HG02870 (cell line): ENCODE measurements at regions not wholly inside any gene's neighbourhood (a gene's known extent, or its start where the extent isn't known, plus 50 kb on each side); places are given as distances from the start of the nearest gene placed in this dataset.
"Not testable (repeated sequence)": the region's sequence is repeated elsewhere in the genome, so short reads cannot be mapped to it uniquely, and the experiment has no call there.

Source experiments
- ATAC-seq: cut with Tn5 transposase; IDR thresholded peaks from one replicate; pipeline ENCODE4 v1.9.1; 2021; ENCODE audit warnings: mild to moderate bottlenecking, moderate library complexity; ENCODE audit not compliant: unreplicated experiment

DNA sequence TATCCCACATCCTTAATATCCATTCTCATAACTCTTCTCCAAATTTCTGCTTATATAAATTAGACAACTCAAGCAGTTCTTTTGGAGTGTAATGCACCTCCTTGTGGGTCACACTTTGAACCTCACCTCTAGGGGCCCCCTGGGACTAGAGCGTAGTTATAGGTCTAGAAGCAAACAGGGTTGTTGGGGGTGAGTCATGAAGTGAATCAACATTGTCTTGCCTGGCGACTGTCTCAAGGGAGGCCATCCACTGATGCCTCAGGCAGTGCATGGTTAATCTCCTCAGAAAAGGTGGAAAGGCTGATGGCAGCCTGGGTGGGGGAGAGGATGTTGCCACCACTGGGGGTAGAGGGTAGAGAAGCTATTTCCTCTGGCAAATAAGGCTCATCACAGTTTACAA lies 129.1 kb downstream of the TNFRSF21 start:
- no peak for ATAC-seq

DNA sequence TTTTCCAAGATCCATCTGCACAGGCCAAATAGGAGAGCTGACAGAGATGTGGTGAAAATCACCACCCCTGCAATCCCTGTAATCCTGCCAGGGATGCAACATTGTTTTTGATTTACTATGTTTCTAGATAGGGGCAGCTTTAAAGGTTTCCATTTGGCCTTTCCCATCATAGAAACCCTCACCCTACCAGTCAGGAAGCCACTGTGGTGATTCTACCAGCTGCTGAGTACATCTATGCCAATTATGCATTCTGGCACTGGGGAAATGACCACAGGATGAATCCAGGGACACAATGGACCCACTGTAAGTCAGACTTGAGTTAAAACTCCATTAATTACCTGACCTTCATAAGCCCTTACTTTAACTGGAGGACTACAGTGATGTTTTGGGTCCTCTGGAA lies 130.4 kb downstream of the TNFRSF21 start:
- ATAC-seq = no peak

DNA sequence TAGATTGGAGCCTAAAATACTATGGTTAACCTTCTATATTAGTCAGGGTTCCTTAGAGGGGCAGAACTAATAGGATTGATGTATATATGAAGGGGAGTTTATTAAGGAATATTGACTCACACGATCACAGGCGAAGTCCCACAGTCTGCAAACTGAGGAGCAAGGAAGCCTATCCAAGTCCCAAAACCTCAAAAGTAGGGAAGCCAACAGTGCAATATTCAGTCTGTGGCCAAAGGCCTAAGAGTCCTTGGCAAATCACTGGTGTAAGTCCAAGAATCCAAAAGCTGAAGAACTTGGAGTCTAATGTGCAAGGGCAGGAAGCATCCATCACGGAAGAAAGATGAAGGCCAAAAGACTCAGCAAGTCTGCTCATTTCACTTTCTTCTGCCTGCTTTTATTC lies 133.5 kb upstream of the ADGRF1 start:
- ATAC-seq = no peak

DNA sequence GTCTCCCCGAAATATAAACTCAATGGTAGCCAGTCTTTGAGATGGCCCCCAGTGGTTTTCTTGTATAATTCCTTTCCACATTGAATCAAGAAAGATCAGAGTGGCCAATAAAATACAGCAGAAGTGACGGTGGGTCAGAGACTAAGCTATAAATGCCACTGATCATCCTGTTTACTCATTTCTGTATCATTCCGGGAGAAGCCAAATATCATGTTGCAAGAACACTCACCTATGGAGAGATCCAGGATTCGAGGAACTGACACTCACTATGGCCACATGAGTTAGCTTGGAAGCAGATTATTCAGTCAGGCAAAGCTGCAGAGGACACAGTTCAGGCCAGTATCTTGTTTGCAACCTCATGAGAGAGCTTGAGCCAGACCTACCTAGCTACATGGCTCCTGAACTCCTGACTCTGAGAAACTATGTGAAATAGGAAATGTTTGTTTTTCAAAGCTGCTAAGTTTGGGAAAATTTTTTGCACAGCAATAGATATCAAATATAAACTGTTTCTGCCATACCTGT lies 132.4 kb upstream of the ADGRF1 start:
- ATAC-seq = no peak

DNA sequence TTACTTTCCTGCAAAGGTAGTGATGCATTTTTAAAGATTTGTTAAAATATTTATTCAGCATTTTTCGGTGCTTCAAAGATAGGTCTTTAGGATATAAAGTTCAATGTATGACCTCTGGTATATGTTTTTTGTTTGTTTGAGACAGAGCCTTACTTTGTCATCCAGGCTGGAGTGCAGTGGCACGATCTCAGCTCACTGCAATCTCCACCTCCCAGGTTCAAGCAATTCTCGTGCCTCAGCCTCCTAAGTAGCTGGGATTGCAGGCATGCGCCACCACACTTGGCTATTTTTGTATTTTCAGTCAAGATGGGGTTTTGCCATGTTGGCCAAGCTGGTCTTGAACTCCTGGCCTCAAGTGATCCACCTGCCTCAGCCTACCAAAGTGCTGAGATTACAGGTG lies 131.9 kb upstream of the ADGRF1 start:
- ATAC-seq = not testable (repeated sequence)

DNA sequence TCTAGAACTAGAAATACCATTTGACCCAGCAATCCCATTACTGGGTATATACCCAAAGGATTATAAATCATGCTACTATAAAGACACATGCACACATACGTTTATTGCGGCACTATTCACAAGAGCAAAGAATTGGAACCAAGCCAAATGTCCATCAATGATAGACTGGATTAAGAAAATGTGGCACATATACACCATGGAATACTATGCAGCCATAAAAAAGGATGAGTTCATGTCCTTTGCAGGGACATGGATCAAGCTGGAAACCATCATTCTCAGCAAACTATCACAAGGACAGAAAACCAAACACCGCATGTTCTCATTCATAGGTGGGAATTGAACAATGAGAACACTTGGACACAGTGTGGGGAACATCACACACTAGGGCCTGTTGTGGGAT lies 131.0 kb upstream of the ADGRF1 start:
- not testable (repeated sequence) for ATAC-seq

DNA sequence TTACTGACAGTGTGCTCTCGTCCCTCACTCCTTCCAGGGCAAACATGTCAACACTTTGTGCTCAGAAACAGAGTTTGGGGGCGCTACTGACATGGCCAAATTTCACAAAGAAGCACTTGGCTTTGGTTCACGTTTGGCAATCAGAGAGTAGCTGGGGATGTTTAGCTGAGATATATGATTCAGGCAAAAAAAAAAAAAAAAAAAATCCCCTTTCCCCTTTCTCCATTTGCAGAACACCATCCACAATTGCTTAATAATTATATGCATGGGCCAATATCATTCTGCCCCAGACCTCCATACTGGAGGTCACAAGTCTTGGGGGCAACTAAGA lies 128.4 kb upstream of the ADGRF1 start:
- ATAC-seq = no peak

DNA sequence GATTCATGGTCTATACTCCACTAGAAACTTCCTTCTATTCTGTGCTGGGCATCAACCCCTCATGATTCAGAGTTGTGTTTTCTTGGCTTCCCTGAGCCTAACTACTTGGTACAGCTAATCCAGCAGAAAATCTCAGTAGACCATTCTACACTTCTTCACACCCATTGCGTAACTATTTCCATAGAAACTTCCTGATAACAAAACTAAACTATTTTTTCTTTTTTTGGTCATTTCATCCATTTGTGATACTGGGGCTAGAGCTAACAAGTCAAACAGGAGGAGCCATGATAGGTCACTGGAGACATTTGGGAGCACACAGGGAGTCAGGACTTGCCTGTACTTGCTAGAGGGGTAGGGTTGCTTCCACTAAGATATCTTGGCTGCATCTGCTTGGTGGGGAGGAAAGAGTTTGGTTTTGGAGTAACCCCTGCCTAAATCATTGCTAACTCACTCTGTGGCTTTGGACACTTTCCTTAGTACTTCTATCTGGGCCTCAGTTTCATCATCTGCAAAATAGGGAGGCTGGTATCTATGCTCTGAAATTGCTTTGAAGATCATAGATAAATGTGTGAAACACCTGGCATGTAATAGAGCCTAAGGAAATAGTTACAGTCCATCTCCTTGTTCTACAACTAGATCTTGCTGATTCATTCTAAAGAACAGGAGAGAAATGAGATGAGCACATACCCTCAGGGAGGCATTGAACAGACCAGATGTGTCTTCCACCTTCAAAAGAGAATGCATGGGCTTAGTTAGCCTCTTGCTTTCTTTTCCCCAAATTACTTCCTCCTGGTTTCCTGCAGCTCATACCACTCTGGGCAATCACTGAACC lies 127.9 kb upstream of the ADGRF1 start:
- no peak for ATAC-seq

DNA sequence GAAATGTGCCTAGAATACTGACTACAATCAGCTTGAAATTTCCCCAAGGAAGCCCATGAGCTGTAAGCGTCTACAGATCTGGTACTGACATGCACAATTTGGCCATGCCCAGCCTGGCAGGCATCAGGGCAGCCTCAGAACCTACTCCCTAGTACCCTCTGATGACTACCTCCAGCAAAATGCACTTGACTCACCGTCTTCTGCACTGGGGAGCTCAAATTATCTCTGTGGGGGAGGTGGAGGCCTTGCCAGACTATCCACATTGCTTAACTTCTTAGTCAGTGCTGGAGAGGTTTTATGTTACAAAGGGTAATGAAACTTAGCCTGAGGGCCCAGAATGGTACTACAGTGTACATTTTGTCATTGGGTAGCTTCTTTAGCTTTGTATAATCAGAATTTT lies 126.0 kb upstream of the ADGRF1 start:
- ATAC-seq = no peak

DNA sequence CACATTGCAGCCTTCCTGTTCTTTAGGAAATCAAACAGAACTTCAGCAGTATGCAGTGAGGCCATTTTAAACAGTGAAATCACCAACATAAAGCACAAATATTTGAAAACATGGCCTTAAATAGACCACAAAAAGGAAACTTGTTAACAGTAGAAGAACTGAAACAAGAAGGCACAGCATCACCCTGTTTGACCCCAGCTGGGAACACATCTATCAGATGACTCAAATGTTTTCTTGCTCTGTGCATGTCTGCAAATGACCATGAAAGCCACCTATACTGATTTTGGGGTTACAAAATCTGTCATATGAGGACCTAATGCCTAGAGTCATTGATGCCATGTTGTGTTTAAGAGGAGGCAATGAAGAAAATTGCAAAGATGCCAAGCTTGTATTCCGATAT lies 123.8 kb upstream of the ADGRF1 start:
- ATAC-seq = peak; percentile 82

DNA sequence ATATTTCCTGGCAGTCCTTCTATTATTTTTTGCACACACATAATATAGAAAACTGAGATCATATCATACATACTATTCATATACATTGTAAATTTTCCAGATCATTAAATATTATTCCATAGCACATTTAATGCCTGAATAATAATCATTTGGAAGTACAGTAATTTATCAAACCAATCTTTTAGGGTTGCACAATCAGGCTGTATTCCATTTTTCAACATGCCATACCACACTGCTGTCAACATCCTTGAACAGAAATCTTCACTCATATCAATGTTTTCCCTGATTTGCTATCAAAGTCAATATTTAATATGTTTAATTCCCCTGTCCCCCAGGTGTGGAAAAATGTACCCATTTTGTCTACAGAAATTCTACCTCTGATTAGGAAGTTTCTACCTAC lies 122.7 kb upstream of the ADGRF1 start:
- ATAC-seq = no peak

DNA sequence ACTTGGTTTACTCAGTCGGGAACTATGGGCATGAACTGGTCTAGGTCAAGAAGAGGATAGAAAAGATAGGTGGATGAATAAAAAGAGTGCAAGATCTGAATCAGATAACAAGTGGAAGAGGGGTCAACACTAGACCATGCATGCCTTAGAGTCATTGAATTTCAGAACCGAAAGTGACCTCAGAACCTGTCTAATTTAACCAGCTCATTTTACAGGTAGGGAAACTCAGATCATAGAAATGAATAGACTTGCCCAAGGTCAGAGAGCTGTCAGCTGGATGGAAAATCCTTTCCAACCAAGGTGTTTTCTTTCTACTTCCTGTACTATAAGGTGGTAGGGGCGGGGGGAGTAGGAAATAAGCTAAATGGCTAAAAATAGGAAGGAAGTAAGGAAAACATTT lies 121.4 kb upstream of the ADGRF1 start:
- ATAC-seq = peak; percentile 53

DNA sequence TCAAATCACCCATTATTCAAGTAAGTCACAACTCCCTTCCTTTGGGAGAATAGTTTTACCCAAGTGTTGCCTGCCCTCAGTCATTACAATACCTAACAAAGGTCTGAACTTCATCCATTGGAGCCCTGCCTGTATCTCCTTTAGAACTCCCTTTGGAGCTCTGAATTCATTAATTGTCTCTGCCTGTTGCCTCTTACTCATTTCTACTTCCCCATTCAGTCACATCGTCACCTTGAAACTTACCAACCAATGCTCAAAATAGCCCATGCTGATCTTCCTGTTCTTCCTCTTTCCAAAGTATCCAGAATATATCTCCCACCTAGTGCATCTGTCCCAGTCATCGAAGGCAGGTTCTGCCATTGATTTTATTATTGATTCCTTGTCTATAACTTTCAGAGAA lies 120.7 kb upstream of the ADGRF1 start:
- ATAC-seq = peak; percentile 39

DNA sequence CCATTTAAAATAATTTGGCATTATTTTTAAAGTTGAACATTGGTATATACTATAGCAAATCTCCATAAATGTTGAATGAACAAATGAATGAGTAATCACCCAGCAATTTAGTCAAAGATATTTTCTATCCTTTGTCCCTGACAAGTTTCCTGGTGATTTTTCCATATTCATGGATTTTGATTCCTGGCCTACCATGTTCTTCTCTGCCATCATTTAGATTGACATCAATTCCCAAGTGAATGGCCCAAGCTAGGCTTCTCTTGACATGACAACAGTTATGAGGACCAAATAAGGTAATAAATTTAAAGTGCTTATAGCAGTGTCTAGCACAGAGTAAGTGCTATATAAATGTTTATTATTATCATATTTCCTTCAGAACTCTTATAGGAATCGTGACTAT lies 120.1 kb upstream of the ADGRF1 start:
- ATAC-seq = no peak

DNA sequence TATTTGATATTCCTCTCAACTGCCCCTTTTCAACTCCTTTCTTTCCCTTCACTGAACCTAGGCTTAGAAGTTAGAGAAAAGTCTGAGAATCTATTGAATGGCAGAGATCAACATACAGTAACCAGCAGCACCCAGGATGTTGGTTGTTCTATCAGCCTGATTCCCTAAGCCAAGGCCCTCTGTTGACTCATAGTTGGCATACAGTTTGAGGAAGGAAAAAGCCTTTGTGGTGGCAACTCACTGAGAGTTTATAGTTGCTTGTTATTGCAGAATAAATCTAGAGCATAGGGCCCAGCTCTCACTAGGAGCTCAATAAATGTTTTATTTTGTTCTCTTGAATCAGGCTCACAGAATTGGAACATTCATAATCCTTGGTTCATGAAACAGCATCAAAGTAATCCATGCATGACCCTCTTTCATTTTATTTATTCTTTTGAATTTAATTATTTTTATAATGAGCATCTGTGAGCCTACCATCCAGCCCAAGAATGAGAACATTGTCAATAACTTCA lies 119.1 kb upstream of the ADGRF1 start:
- no peak for ATAC-seq

DNA sequence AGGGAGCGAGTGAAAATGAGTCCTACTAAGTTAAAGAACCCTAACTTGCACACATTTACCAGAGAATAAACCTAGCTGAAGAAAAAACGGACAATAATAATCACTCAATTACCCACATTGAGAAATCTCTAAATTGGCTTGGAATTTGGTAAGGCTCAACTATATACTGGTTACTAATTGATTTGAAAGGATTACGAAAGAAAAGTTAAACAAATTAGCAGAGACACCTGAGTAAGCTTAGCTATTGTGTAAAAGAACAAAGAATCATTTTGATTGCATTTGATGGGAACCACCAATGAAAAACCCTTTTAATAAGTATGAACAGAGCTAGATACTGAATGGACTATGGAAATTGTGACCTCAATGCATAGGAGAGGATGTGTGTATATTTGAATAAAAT lies 118.6 kb upstream of the ADGRF1 start:
- no peak for ATAC-seq

DNA sequence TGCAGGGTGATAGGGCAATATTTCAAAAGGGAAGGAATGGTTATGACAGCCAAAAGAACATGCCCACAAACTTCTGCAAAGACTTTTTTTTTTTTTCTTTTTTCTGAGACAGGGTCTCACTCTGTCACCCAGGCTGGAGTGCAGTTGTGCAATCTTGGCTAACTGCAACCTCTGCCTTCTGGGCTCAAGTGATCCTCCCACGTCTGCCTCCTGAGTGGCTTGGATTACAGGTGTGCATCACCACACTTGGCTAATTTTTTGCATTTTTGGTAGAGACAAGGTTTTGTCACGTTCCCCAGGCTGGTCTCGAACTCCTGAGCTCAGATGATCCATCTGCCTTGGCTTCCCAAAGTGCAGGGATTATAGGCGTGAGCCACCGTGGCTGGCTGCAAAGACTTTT lies 117.6 kb upstream of the ADGRF1 start:
- no peak for ATAC-seq

DNA sequence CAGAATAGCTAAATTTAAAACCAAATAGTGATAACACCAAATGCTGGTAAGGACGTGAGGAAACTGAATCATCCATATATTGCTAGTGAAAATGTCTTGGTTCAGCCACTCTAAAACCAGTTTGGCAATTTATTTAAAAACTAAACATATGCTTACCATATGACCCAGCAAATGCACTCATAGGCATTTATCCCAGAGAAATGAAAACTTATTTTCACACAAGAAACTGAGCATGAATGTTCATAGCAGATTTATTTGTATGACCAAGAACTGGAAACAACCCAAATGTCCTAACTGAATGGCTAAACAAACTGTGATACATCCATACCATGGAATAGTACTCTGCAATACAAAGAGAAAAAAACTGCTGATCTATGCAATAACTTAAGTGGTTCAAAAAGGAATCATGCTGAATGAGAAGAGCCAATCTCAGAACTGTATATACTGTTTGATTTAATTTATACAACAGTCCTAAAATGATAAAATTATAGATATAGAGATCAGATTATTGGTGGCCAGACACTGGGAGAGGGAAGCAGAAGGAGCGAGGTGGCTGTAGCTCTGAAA lies 115.6 kb upstream of the ADGRF1 start:
- no peak for ATAC-seq

DNA sequence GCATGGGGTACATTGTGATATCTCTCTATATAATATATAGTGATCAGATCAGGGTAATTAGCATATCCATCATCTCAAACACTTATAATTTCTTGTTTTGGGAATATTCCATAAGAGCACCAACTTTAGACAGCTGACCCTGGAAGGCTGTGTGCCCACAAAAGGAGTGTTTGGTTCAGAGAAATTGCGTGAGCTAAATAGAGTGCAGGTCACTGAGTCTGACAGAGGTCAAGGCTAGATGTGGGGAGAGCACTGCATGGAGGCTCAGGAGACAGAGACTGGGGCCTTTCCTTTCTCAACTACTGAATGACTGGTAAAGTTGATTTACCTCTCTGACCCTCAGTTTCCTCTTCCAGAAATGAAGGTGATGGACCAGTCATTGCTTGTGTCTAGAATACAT lies 114.9 kb upstream of the ADGRF1 start:
- ATAC-seq = no peak

DNA sequence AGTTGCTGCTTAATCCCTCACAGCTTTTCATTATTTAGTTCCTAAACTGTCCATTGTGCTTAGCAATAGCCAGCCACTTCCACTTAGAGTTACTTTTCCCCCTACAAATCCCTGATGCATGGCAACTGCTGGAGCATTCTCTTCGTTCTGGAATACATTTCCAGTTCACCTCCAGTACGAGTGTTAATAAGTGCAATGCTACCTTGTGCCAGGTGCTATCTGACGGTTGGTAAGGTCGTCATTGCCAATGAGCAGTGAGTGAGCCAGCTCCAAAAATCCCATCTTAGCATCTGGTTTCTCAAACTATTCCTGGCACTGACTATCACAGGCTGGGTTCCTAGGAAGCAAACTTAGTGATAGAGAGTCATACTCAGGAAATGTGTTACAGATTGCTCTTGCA lies 114.1 kb upstream of the ADGRF1 start:
- no peak for ATAC-seq

DNA sequence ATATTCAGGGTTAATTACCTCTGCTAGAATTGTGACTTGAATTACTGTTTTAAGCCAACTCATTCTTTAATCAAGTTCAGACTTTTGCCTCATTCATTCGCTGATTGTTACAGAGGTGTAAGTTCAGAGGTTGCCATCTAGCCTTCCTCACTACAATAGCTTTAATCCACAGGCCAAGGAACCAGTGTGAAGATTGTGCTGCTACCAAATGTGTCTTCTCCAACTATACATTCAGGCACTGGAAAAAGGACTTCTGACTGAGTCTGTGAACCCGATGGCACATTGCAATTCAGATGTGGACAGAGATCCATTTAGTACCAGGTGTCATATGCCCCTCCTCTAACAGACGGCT lies 111.2 kb upstream of the ADGRF1 start:
- no peak for ATAC-seq

DNA sequence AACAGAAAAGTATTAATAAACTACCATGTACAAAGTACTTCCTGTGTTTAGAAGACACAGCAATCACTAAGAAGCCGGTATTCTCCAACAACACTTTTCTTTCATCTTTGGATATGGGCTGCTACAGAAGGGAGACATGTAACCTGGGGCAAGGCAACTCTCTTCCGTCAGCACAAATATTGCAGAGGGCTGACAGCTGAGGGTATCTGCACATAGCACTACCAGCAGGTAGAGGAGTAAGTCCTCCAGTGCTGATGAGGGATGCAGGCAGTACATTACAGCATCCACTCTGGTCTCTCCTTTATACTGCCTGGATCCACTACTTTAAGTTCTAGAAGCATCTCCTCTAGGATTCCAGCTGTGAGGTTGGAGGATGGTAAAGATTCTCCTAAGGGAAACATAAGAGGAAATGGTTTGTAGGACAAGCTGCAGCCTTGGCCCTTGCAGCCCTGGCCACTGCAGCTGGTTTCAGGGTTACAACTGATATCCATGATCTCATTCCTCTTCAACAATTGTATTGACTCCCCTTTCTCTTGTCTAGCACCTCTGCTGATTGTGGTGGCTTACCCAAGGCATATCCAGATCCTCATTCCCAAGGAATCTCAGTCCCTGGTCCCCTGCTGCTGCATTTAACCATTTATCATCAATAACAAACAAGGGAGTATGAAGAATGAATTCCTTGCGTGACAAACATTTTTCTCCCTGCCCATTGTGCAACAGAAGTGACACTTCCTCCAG lies 110.7 kb upstream of the ADGRF1 start:
- ATAC-seq = no peak
